GM12878 (cell line): ENCODE measurements at regions not wholly inside any gene's neighbourhood (a gene's known extent, or its start where the extent isn't known, plus 50 kb on each side); places are given as distances from the start of the nearest gene placed in this dataset.

Experiments used
- ATAC-seq: fragments of 200-7000 bp; cut with Tn5 transposase; 3 replicates; pipeline ENCODE4 v1.9.1; 2020; ENCODE audit warnings: mild to moderate bottlenecking, moderate library complexity
- BruUV-seq: library from RNA; stranded (reverse); fragments of 400-500 nt; replicated peaks from 2 replicates; lab custom pipeline; 2021; lab: Mats Ljungman, UMichigan
- CTCF ChIA-PET: fragments of 300-600 bp; sonication (Branson Sonifier 250); formaldehyde crosslinking; extraction: SDS; loops from one replicate; lab custom pipeline; 2021; ENCODE audit warnings: inconsistent platforms; lab: Yijun Ruan, JAX
- POLR2A ChIA-PET: fragments of 350-600 bp; formaldehyde crosslinking; extraction: SDS; loops from one replicate; lab custom pipeline; 2021; ENCODE audit warnings: inconsistent platforms; lab: Charles Lee
- RAD21 ChIA-PET: fragments of 300-600 bp; sonication (Branson Sonifier 250); formaldehyde crosslinking; loops from one replicate; lab custom pipeline; 2023; ENCODE audit warnings: antibody characterized with exemption; ENCODE audit not compliant: unreplicated experiment; lab: Charles Lee
- SMC1A ChIA-PET: fragments of 300-600 bp; sonication (Branson Sonifier 250); formaldehyde crosslinking; loops from one replicate; lab custom pipeline; 2023; ENCODE audit not compliant: unreplicated experiment, uncharacterized antibody; lab: Charles Lee
- DNase-seq: peaks from one replicate; pipeline ENCODE4 v3.0.0-alpha.2; 2011; ENCODE audit warnings: low read depth, low spot score
- FAIRE-seq: peaks from 3 replicates; lab custom pipeline; 2011; peaks lifted over from hg19 to GRCh38; lab: Jason Lieb, UNC
- H2AFZ ChIP-seq: 2 replicates; pipeline ENCODE4 v1.6.0; 2011; ENCODE audit warnings: low read depth, low read length, control low read depth; ENCODE audit not compliant: control insufficient read depth
- H3K27ac ChIP-seq: 2 replicates; pipeline ENCODE4 v1.5.1; 2011; ENCODE audit warnings: control low read depth; ENCODE audit not compliant: control insufficient read depth, insufficient read depth
- H3K27me3 ChIP-seq, 2 experiments: replicated peaks in 1 of 2; 2 replicates each; pipeline versions ENCODE4 v1.6.0 to v1.6.1; 2011; ENCODE audit warnings: low read length in 1 of 2; ENCODE audit not compliant: control insufficient read depth in 2 of 2, insufficient read depth in 2 of 2
- H3K36me3 ChIP-seq, 2 experiments: 2 replicates each; pipeline ENCODE4 v1.5.1; 2011; ENCODE audit warnings: low read length in 1 of 2; ENCODE audit not compliant: control insufficient read depth in 2 of 2, insufficient read depth in 2 of 2
- H3K4me1 ChIP-seq: 2 replicates; pipeline ENCODE4 v1.6.1; 2011; ENCODE audit warnings: mild to moderate bottlenecking, low read length, moderate library complexity, mixed read lengths; ENCODE audit not compliant: control insufficient read depth, insufficient read depth
- H3K4me2 ChIP-seq: 2 replicates; pipeline ENCODE4 v1.6.0; 2011; ENCODE audit warnings: control low read depth; ENCODE audit not compliant: control insufficient read depth, insufficient read depth
- H3K4me3 ChIP-seq: fragments of 200-600 bp; sonication (generic); 2 replicates; pipeline ENCODE4 v1.5.1; 2016
- H3K79me2 ChIP-seq: 2 replicates; pipeline ENCODE4 v1.6.0; 2011; ENCODE audit warnings: low read length; ENCODE audit not compliant: control insufficient read depth, insufficient read depth
- H3K9ac ChIP-seq: 2 replicates; pipeline ENCODE4 v1.8.0; 2011; ENCODE audit warnings: low read length, control low read depth, mixed read lengths; ENCODE audit not compliant: control insufficient read depth, insufficient read depth
- H3K9me3 ChIP-seq: replicated peaks from 3 replicates; pipeline ENCODE4 v1.5.1; 2011; ENCODE audit warnings: mild to moderate bottlenecking, low read length; ENCODE audit not compliant: control insufficient read depth, insufficient read depth
- H4K20me1 ChIP-seq: 2 replicates; pipeline ENCODE4 v1.6.0; 2011; ENCODE audit not compliant: control insufficient read depth, insufficient read depth
- KDM1A ChIP-seq: fragments of 200-600 bp; sonication (generic); IDR thresholded peaks from 2 replicates; pipeline ENCODE4 v1.6.1; 2016; ENCODE audit warnings: borderline replicate concordance
- NFYB ChIP-seq: IDR thresholded peaks from 2 replicates; pipeline ENCODE4 v1.6.1; 2011; ENCODE audit warnings: low read depth, mild to moderate bottlenecking, low read length, improper control_type of control experiment, moderate library complexity; ENCODE audit not compliant: insufficient read depth
- SMAD1 ChIP-seq: fragments of 450-650 bp; IDR thresholded peaks from 2 replicates; pipeline ENCODE4 v1.6.1; 2018; ENCODE audit warnings: mild to moderate bottlenecking, low read depth; ENCODE audit not compliant: partially characterized antibody
- SMC3 ChIP-seq: IDR thresholded peaks from 2 replicates; pipeline ENCODE4 v1.6.1; 2011; ENCODE audit warnings: low read length, improper control_type of control experiment, borderline replicate concordance
- STAT3 ChIP-seq: IDR thresholded peaks from 2 replicates; pipeline ENCODE4 v1.6.1; 2011; ENCODE audit warnings: low read depth, low read length, improper control_type of control experiment
- TCF3 ChIP-seq: IDR thresholded peaks from 2 replicates; pipeline ENCODE4 v1.6.1; 2012; ENCODE audit warnings: low read depth, mild to moderate bottlenecking, low read length, borderline replicate concordance; ENCODE audit not compliant: insufficient read depth
- WGBS: methylation state at CpG from one replicate; pipeline ENCODE4 v1.1.6; 2016; ENCODE audit warnings: low lambda C conversion rate; ENCODE audit not compliant: insufficient replicate concordance, insufficient coverage; ENCODE audit errors: missing lambda C conversion rate; 5-methylcytosine and 5-hydroxymethylcytosine counted together
- in situ Hi-C: fragments of 300-500 bp; cut with MboI; formaldehyde crosslinking; loops from 9 replicates; pipeline ENCODE4 v1.14.3; 2018; ENCODE audit warnings: mixed read lengths
- intact Hi-C: fragments of 100-400 bp; cut with micrococcal nuclease; formaldehyde crosslinking; loops from one replicate; pipeline ENCODE4 v1.14.2; 2022; ENCODE audit not compliant: unreplicated experiment
- TF ChIP-seq, protein P1 (sequence below), 3 experiments: IDR thresholded peaks in 2 of 3; conservative IDR thresholded peaks in 1 of 3; 2 replicates each; pipeline ENCODE4 v1.5.1; 2011; ENCODE audit warnings: low read depth in 3 of 3, low read length in 3 of 3, mild to moderate bottlenecking in 3 of 3, control low read depth in 2 of 3, moderate library complexity in 2 of 3, inconsistent platforms in 1 of 3, mixed read lengths in 1 of 3; ENCODE audit not compliant: control insufficient read depth in 2 of 3, insufficient read depth in 1 of 3; ENCODE audit errors: extremely low read depth in 1 of 3

DNA sequence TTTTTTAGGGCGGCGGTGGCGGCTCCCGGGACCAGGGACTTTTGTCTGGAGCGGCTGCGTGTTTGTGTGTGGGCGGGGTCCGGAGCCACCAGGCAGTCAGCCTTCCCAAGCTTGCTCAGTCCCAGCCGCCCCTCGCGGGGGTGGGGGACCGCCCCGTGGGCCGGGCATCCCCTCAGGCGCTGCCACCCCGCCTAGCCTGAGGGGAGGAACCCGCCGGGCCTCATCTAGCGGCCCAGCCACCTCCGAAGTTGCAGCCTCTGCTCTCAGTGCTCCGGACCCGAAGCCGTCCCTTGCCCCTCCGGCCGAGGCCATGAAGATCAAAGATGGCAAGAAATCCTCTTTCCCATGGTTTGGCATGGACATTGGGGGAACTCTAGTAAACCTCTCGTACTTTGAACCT lies 235.2 kb downstream of the OR4C45 start:
- intact Hi-C loops, result no loop called here
- SMC1A ChIA-PET, result no interaction called here
- FAIRE-seq (no peak), DNase-seq (no peak), ATAC-seq (no peak)
- H3K27me3 ChIP-seq, result no peaks in the 10 kb centered on the region
- RAD21 ChIA-PET, result no interaction called here
- in situ Hi-C loops, result no loop called here
- WGBS, result 53% methylated on average over 20 of the region's 26 CpGs
- H3K4me1 ChIP-seq, result no peaks in the 10 kb centered on the region
- no peaks in the 10 kb centered on the region for H3K36me3 ChIP-seq
- no peak overlapping the region for H3K4me2 ChIP-seq
- no peaks in the 10 kb centered on the region for H4K20me1 ChIP-seq
- H2AFZ ChIP-seq, result no peak overlapping the region
- H3K27ac ChIP-seq, result no peak overlapping the region
- no peak overlapping the region for H3K4me3 ChIP-seq
- no peaks in the 10 kb centered on the region; the same call in 2 of the 3 replicates for H3K9me3 ChIP-seq
- CTCF ChIA-PET, result no interaction called here
- no peak overlapping the region for H3K9ac ChIP-seq
- POLR2A ChIA-PET, result no interaction called here
- TF ChIP-seq, protein P1, sequence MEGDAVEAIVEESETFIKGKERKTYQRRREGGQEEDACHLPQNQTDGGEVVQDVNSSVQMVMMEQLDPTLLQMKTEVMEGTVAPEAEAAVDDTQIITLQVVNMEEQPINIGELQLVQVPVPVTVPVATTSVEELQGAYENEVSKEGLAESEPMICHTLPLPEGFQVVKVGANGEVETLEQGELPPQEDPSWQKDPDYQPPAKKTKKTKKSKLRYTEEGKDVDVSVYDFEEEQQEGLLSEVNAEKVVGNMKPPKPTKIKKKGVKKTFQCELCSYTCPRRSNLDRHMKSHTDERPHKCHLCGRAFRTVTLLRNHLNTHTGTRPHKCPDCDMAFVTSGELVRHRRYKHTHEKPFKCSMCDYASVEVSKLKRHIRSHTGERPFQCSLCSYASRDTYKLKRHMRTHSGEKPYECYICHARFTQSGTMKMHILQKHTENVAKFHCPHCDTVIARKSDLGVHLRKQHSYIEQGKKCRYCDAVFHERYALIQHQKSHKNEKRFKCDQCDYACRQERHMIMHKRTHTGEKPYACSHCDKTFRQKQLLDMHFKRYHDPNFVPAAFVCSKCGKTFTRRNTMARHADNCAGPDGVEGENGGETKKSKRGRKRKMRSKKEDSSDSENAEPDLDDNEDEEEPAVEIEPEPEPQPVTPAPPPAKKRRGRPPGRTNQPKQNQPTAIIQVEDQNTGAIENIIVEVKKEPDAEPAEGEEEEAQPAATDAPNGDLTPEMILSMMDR (IDR thresholded peaks at IDR 0.05 in 2 of 3, conservative IDR thresholded peaks at IDR 0.05 in 1 of 3; ENCODE audit: control insufficient read depth in 2 of 3, extremely low read depth in 1 of 3, insufficient read depth in 1 of 3, low read depth in 3 of 3, low read length in 3 of 3), result no peak
- TF ChIP-seq SMAD1 (no peak), STAT3 (no peak), KDM1A (no peak), SMC3 (no peak)
- no peaks in the 10 kb centered on the region for H3K79me2 ChIP-seq
- no TSS peak for BruUV-seq

- ChIA-PET RAD21 (no interaction called here), CTCF (no interaction called here), POLR2A (no interaction called here), SMC1A (no interaction called here)
- Histone ChIP-seq H4K20me1 (no peaks in the 10 kb centered on the region), H3K9ac (no peak overlapping the region), H3K36me3 (no peaks in the 10 kb centered on the region), H3K79me2 (no peaks in the 10 kb centered on the region), H3K27me3 (no peaks in the 10 kb centered on the region), H2AFZ (no peak overlapping the region), H3K27ac (no peak overlapping the region), H3K4me1 (no peaks in the 10 kb centered on the region), H3K9me3 (no peaks in the 10 kb centered on the region), H3K4me3 (no peak overlapping the region), H3K4me2 (no peak overlapping the region)
- ATAC-seq (no peak), FAIRE-seq (no peak), DNase-seq (no peak)
- in situ Hi-C loops (no loop called here), intact Hi-C loops (loop anchor here (10.0 kb wide), 1 partner anchor 50 kb away; no protein-coding TSS in a partner anchor)
- 28% methylated on average over 7 of the region's 7 CpGs for WGBS
- TF ChIP-seq TCF3, result no peak
- no peak for TF ChIP-seq NFYB
- BruUV-seq, result no TSS peak
Measured at GRCh38 chr11:50275133-50275532, 242.5 kb downstream of the OR4C45 start.
